ENCODE measurements at regions not wholly inside any gene's neighbourhood (a gene's known extent, or its start where the extent isn't known, plus 50 kb on each side); places are given as distances from the start of the nearest gene placed in this dataset.

DNA sequence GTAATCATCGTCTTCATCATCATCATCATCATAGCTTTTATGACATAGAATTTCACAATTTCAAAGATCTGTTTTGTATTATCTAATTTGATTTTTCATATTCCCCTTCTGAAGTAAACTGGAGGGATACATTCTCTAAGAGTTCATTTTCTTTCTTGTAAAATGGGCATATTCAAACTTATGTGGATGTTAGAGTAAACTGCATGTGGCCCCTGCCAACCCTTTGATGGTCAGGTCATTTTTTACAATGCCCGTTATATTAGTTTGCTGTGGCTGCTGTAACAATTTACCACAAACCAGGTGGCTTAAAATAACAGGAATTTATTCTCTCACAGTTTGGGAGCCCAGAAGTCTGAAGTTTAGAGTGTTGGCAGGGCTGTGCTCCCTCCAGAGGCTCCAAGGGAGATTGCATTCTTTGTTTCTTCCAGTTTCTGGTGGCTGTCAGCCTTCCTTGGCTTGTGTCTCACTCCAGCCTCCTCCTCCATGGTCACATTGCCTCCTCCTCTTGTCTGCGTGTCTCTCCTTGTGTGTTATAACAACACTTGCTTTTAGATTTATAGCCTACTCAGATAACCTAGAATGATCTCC, 127.5 kb upstream of the MMADHC start:
- H3K4me3 ChIP-seq (ENCODE audit: low read depth in 2 of 2, low read length in 2 of 2) = no peak overlapping the region
- ChIA-PET CTCF (no interaction called here), POLR2A (no interaction called here)
- in situ Hi-C loops (cut with HindIII; ENCODE audit: low pct_unique_long_range_greater_than_20kb, low sequenced_read_pairs) = no loop called here
- H3K36me3 ChIP-seq (ENCODE audit: control insufficient read depth, insufficient read depth, low read length) = no peaks in the 10 kb centered on the region
- ATAC-seq (peak; percentile 76), DNase-seq (ENCODE audit: low read depth, low spot score) (peak; percentile 15)
- no peaks in the 10 kb centered on the region for H3K9me3 ChIP-seq (ENCODE audit: control insufficient read depth, insufficient read depth, low read depth, low read length)
- peak overlapping the region; percentile 39; the same call in 1 of the 2 replicates for H3K27ac ChIP-seq (ENCODE audit: low read length)
- H3K4me1 ChIP-seq (ENCODE audit: control insufficient read depth, insufficient read depth, low read length) = 0 out of 2 replicates have a peak, but pooled peaks cover 2% of the 10 kb centered on the region
- H3K27me3 ChIP-seq (ENCODE audit: control insufficient read depth, insufficient read depth, low read length) = no peaks in the 10 kb centered on the region
- TF ChIP-seq SIN3A (IDR thresholded peaks at IDR 0.05; ENCODE audit: borderline replicate concordance, insufficient read depth, low read depth, low read length) (no peak), TCF7L2 (IDR thresholded peaks at IDR 0.05; ENCODE audit: low read depth, low read length) (peak; percentile 87)
- TF ChIP-seq, protein P1, sequence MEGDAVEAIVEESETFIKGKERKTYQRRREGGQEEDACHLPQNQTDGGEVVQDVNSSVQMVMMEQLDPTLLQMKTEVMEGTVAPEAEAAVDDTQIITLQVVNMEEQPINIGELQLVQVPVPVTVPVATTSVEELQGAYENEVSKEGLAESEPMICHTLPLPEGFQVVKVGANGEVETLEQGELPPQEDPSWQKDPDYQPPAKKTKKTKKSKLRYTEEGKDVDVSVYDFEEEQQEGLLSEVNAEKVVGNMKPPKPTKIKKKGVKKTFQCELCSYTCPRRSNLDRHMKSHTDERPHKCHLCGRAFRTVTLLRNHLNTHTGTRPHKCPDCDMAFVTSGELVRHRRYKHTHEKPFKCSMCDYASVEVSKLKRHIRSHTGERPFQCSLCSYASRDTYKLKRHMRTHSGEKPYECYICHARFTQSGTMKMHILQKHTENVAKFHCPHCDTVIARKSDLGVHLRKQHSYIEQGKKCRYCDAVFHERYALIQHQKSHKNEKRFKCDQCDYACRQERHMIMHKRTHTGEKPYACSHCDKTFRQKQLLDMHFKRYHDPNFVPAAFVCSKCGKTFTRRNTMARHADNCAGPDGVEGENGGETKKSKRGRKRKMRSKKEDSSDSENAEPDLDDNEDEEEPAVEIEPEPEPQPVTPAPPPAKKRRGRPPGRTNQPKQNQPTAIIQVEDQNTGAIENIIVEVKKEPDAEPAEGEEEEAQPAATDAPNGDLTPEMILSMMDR (IDR thresholded peaks at IDR 0.05) = peak; percentile 78
- no TSS peak for BruUV-seq (replicated peaks)
- intact Hi-C loops (cut with micrococcal nuclease; ENCODE audit: unreplicated experiment) = loop anchor here (5.0 kb wide), 1 partner anchor 118 kb away; no protein-coding TSS in a partner anchor

DNA sequence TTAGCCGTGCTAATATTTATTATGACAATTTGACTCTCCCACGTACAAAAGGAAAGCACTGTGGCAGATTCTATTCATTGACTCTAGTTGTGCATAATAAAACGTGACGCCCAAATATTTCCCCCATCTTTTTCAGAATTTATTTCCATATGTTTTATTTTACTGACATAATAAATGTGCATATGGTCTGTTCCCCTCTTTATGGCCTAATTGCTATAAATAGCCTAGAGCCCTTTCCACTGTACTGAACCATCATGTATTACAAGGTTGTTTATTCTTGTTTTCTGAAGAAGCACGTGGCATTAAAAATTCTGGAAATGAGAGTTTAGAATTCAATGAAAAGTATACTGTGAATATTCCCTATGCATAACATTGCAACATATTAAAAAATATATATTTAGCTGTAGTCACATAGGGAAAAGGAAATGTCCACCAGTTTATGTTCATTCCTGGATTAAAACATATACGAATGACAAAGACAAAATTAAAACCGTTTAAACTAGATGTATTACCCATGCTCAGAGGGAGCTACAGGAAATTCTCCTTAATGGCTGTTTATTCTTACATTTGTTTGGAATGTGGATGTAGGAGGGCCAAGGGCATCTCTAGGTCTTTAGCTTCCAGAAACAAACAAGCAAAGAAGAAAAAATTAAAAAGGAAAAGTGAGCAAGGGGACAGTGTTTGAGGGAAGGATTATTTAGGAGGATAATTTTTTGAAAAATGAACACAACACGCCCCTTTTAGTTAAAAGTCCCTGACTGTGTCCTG, 122.1 kb upstream of the MMADHC start:
- CTCF ChIA-PET = interaction anchor here (0.6 kb wide), 1 partner anchor 60 kb away, joined by 3 read pairs; no protein-coding TSS in a partner anchor
- Histone ChIP-seq H3K9me3 (ENCODE audit: control insufficient read depth, insufficient read depth, low read depth, low read length) (no peaks in the 10 kb centered on the region), H3K4me1 (ENCODE audit: control insufficient read depth, insufficient read depth, low read length) (no peaks in the 10 kb centered on the region), H3K36me3 (ENCODE audit: control insufficient read depth, insufficient read depth, low read length) (no peaks in the 10 kb centered on the region), H3K27me3 (ENCODE audit: control insufficient read depth, insufficient read depth, low read length) (no peaks in the 10 kb centered on the region), H3K27ac (ENCODE audit: low read length) (no peak overlapping the region), H3K4me3 (ENCODE audit: low read depth in 2 of 2, low read length in 2 of 2) (no peak overlapping the region)
- no TSS peak for BruUV-seq (replicated peaks)
- intact Hi-C loops (cut with micrococcal nuclease; ENCODE audit: unreplicated experiment) = no loop called here
- ATAC-seq (no peak), DNase-seq (ENCODE audit: low read depth, low spot score) (no peak)
- TF ChIP-seq TCF7L2 (IDR thresholded peaks at IDR 0.05; ENCODE audit: low read depth, low read length) (no peak), POLR2AphosphoS5 (IDR thresholded peaks at IDR 0.05; ENCODE audit: low read depth, low read length) (no peak), SIN3A (IDR thresholded peaks at IDR 0.05; ENCODE audit: borderline replicate concordance, insufficient read depth, low read depth, low read length) (no peak)
- TF ChIP-seq, protein P1 (IDR thresholded peaks at IDR 0.05) = no peak
- TF ChIP-seq, protein P2, sequence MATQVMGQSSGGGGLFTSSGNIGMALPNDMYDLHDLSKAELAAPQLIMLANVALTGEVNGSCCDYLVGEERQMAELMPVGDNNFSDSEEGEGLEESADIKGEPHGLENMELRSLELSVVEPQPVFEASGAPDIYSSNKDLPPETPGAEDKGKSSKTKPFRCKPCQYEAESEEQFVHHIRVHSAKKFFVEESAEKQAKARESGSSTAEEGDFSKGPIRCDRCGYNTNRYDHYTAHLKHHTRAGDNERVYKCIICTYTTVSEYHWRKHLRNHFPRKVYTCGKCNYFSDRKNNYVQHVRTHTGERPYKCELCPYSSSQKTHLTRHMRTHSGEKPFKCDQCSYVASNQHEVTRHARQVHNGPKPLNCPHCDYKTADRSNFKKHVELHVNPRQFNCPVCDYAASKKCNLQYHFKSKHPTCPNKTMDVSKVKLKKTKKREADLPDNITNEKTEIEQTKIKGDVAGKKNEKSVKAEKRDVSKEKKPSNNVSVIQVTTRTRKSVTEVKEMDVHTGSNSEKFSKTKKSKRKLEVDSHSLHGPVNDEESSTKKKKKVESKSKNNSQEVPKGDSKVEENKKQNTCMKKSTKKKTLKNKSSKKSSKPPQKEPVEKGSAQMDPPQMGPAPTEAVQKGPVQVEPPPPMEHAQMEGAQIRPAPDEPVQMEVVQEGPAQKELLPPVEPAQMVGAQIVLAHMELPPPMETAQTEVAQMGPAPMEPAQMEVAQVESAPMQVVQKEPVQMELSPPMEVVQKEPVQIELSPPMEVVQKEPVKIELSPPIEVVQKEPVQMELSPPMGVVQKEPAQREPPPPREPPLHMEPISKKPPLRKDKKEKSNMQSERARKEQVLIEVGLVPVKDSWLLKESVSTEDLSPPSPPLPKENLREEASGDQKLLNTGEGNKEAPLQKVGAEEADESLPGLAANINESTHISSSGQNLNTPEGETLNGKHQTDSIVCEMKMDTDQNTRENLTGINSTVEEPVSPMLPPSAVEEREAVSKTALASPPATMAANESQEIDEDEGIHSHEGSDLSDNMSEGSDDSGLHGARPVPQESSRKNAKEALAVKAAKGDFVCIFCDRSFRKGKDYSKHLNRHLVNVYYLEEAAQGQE (IDR thresholded peaks at IDR 0.05; ENCODE audit: insufficient read depth in 1 of 2, low read depth in 2 of 2, low read length in 1 of 2) = no peak
- in situ Hi-C loops (cut with HindIII; ENCODE audit: low pct_unique_long_range_greater_than_20kb, low sequenced_read_pairs) = no loop called here
- POLR2A ChIA-PET = no interaction called here
